SK-N-SH (cell line): ENCODE measurements at regions not wholly inside any gene's neighbourhood (a gene's known extent, or its start where the extent isn't known, plus 50 kb on each side); places are given as distances from the start of the nearest gene placed in this dataset.

Experiments
- CTCF ChIP-seq: fragments of 200-600 bp; sonication (generic); IDR thresholded peaks from 2 replicates; pipeline ENCODE4 v1.6.1; 2017; ENCODE audit warnings: antibody characterized with exemption, mild to moderate bottlenecking, moderate library complexity
- EP300 ChIP-seq, 2 experiments: IDR thresholded peaks; 2 replicates each; pipeline versions ENCODE4 v1.4.0 to v1.6.1; 2012; ENCODE audit warnings: borderline replicate concordance in 1 of 2, low read depth in 1 of 2, low read length in 1 of 2
- EZH2phosphoT487 ChIP-seq: fragments of 200-600 bp; sonication (generic); IDR thresholded peaks from 2 replicates; pipeline ENCODE4 v1.6.1; 2017; ENCODE audit warnings: low read depth, mixed run types, mild to moderate bottlenecking, antibody characterized with exemption, moderate library complexity, borderline replicate concordance
- JUND ChIP-seq: IDR thresholded peaks from 2 replicates; pipeline ENCODE4 v1.4.0; 2012
- MEF2A ChIP-seq: IDR thresholded peaks from 2 replicates; pipeline ENCODE4 v1.4.0; 2012; ENCODE audit warnings: low read depth, borderline replicate concordance
- MXI1 ChIP-seq: IDR thresholded peaks from 2 replicates; pipeline ENCODE4 v1.6.1; 2012; ENCODE audit warnings: mild to moderate bottlenecking, low read depth, low read length, improper control_type of control experiment
- NRF1 ChIP-seq: IDR thresholded peaks from 2 replicates; pipeline ENCODE4 v1.6.1; 2012; ENCODE audit warnings: low read depth, mild to moderate bottlenecking, low read length
- RFX5 ChIP-seq: IDR thresholded peaks from 2 replicates; pipeline ENCODE4 v1.6.1; 2012; ENCODE audit warnings: mild to moderate bottlenecking, improper control_type of control experiment, low read length
- TF ChIP-seq, protein P1 (sequence below): IDR thresholded peaks from 2 replicates; pipeline ENCODE4 v1.4.0; 2012; ENCODE audit warnings: low read depth
- TF ChIP-seq, protein P2 (sequence below): IDR thresholded peaks from 2 replicates; pipeline ENCODE4 v1.6.1; 2012; ENCODE audit warnings: mild to moderate bottlenecking, low read depth, low read length, moderate library complexity

DNA sequence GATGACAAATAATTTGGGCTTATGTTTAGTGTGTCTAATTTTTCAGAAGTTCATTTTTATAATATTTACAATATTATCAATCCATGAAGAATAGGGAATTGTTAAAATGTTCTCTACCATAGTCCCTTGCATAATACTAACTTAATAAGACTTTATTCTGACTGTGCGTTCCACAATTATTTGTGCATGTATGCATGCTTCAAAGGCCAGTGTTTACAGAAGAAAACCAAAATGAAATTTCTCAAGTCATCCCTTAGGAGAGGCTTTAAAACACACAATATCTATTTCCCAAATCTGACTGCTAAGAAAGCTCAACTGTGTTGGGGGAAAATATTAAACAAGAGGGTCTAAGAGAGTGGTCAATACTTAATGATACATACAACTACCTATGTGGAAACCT is 226.3 kb upstream of the ANKRD50 start:
- TF ChIP-seq RFX5 (no peak), EP300 (IDR thresholded peaks at IDR 0.05; ENCODE audit: borderline replicate concordance in 1 of 2, low read depth in 1 of 2, low read length in 1 of 2) (no peak), MXI1 (no peak), MEF2A (no peak), CTCF (no peak), EZH2phosphoT487 (no peak), NRF1 (no peak), JUND (no peak)
- TF ChIP-seq, protein P1, sequence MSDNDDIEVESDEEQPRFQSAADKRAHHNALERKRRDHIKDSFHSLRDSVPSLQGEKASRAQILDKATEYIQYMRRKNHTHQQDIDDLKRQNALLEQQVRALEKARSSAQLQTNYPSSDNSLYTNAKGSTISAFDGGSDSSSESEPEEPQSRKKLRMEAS, result no peak
- TF ChIP-seq, protein P2, sequence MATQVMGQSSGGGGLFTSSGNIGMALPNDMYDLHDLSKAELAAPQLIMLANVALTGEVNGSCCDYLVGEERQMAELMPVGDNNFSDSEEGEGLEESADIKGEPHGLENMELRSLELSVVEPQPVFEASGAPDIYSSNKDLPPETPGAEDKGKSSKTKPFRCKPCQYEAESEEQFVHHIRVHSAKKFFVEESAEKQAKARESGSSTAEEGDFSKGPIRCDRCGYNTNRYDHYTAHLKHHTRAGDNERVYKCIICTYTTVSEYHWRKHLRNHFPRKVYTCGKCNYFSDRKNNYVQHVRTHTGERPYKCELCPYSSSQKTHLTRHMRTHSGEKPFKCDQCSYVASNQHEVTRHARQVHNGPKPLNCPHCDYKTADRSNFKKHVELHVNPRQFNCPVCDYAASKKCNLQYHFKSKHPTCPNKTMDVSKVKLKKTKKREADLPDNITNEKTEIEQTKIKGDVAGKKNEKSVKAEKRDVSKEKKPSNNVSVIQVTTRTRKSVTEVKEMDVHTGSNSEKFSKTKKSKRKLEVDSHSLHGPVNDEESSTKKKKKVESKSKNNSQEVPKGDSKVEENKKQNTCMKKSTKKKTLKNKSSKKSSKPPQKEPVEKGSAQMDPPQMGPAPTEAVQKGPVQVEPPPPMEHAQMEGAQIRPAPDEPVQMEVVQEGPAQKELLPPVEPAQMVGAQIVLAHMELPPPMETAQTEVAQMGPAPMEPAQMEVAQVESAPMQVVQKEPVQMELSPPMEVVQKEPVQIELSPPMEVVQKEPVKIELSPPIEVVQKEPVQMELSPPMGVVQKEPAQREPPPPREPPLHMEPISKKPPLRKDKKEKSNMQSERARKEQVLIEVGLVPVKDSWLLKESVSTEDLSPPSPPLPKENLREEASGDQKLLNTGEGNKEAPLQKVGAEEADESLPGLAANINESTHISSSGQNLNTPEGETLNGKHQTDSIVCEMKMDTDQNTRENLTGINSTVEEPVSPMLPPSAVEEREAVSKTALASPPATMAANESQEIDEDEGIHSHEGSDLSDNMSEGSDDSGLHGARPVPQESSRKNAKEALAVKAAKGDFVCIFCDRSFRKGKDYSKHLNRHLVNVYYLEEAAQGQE, result no peak
